ENCODE measurements at regions not wholly inside any gene's neighbourhood (a gene's known extent, or its start where the extent isn't known, plus 50 kb on each side); places are given as distances from the start of the nearest gene placed in this dataset.

DNA sequence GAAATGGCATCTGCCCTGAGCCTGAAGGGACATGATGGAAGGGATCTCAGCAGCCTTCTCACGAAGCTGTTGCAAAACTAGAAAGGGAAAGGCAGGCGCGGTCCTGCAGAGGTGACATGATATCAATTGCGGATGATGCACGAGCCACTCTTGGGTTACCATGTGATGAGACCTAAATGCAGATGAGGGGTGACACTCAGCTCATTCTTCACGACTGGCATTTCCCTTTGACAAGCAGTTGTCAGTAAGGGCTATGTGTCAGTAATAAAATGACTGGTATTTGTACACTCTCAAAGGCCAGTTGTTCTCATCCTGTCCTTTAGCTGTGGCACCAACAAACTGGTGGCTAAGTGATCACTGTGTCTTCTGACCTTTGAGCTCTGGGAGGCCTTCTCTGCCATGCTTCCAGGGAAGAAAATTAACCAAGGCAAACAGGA is 273.6 kb downstream of the ETAA1 start:
- no peak overlapping the region for H3K4me3 ChIP-seq (ENCODE audit: control insufficient read depth, low read depth, low read length)
- DNase-seq (ENCODE audit: low read depth) = no peak
- TF ChIP-seq, protein P1, sequence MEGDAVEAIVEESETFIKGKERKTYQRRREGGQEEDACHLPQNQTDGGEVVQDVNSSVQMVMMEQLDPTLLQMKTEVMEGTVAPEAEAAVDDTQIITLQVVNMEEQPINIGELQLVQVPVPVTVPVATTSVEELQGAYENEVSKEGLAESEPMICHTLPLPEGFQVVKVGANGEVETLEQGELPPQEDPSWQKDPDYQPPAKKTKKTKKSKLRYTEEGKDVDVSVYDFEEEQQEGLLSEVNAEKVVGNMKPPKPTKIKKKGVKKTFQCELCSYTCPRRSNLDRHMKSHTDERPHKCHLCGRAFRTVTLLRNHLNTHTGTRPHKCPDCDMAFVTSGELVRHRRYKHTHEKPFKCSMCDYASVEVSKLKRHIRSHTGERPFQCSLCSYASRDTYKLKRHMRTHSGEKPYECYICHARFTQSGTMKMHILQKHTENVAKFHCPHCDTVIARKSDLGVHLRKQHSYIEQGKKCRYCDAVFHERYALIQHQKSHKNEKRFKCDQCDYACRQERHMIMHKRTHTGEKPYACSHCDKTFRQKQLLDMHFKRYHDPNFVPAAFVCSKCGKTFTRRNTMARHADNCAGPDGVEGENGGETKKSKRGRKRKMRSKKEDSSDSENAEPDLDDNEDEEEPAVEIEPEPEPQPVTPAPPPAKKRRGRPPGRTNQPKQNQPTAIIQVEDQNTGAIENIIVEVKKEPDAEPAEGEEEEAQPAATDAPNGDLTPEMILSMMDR (IDR thresholded peaks at IDR 0.05; ENCODE audit: control insufficient read depth, insufficient read depth, low read depth, low read length, missing control alignments) = no peak

- TF ChIP-seq, protein P1 (IDR thresholded peaks at IDR 0.05; ENCODE audit: control insufficient read depth, insufficient read depth, low read depth, low read length, missing control alignments) = no peak
- no peak for DNase-seq (ENCODE audit: low read depth)
- H3K4me3 ChIP-seq (ENCODE audit: control insufficient read depth, low read depth, low read length) = no peak overlapping the region
Observed at GRCh38 chr2:67671464-67672450, 274.6 kb downstream of the ETAA1 start.

- no peak overlapping the region for H3K4me3 ChIP-seq (ENCODE audit: control insufficient read depth, low read depth, low read length)
- no peak for DNase-seq (ENCODE audit: low read depth)
- TF ChIP-seq, protein P1 (IDR thresholded peaks at IDR 0.05; ENCODE audit: control insufficient read depth, insufficient read depth, low read depth, low read length, missing control alignments) = no peak
Observed at GRCh38 chr2:67674668-67675067, 277.5 kb downstream of the ETAA1 start.

- no peak overlapping the region for H3K4me3 ChIP-seq (ENCODE audit: control insufficient read depth, low read depth, low read length)
- DNase-seq (ENCODE audit: low read depth) = no peak
- TF ChIP-seq, protein P1 (IDR thresholded peaks at IDR 0.05; ENCODE audit: control insufficient read depth, insufficient read depth, low read depth, low read length, missing control alignments) = no peak
Observed at GRCh38 chr2:67684991-67685390, 287.9 kb downstream of the ETAA1 start.

GRCh38 chr2:67686254-67686653 is 289.1 kb downstream of the ETAA1 start:
- TF ChIP-seq, protein P1 (IDR thresholded peaks at IDR 0.05; ENCODE audit: control insufficient read depth, insufficient read depth, low read depth, low read length, missing control alignments) = no peak
- H3K4me3 ChIP-seq (ENCODE audit: control insufficient read depth, low read depth, low read length) = no peak overlapping the region
- DNase-seq (ENCODE audit: low read depth) = no peak

DNA sequence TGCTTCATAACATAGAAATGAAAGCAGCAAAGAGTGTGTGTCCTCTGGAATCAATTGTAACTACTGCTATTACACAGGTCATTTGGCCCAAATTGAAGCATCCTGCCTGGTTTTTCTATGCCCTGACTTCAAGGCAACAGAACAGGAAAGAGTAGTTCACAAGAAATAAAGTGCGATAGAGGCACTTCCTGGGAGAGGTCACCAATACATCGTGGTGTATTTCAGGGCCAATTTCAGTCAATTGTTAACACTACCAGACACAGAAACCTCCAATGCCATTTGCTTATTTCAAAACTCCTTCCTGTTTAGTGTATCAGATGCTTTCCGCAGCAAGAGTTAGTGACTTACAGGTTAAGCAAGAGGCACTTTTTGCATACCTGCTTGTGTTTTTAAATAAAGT is 292.1 kb downstream of the ETAA1 start:
- no peak overlapping the region for H3K4me3 ChIP-seq (ENCODE audit: control insufficient read depth, low read depth, low read length)
- TF ChIP-seq, protein P1 (IDR thresholded peaks at IDR 0.05; ENCODE audit: control insufficient read depth, insufficient read depth, low read depth, low read length, missing control alignments) = no peak
- DNase-seq (ENCODE audit: low read depth) = no peak
